Esophagus muscularis mucosa (tissue), 4 donors: ENCODE measurements at regions not wholly inside any gene's neighbourhood (a gene's known extent, or its start where the extent isn't known, plus 50 kb on each side); places are given as distances from the start of the nearest gene placed in this dataset.
"Not testable (repeated sequence)": the region's sequence is repeated elsewhere in the genome, so short reads cannot be mapped to it uniquely, and the experiment has no call there.

Experiments used
- EP300 ChIP-seq: sonication (generic); formaldehyde crosslinking; IDR thresholded peaks from one replicate; pipeline ENCODE4 v1.6.1; 2017; ENCODE audit warnings: antibody characterized with exemption
- POLR2AphosphoS5 ChIP-seq, 2 donors: sonication (generic); formaldehyde crosslinking; IDR thresholded peaks; one replicate each; pipeline ENCODE4 v1.6.1; 2017; ENCODE audit warnings: antibody characterized with exemption in 2 of 2
- TF ChIP-seq, protein P1 (sequence below), 3 experiments: fragments of 200-600 bp in 2 of 3; fragments of 450-650 bp in 1 of 3; sonication (generic) in 2 of 3; IDR thresholded peaks; one replicate each; pipeline ENCODE4 v1.5.1; 2017 to 2019; ENCODE audit warnings: antibody characterized with exemption in 3 of 3, mild to moderate bottlenecking in 2 of 3, moderate library complexity in 1 of 3

DNA sequence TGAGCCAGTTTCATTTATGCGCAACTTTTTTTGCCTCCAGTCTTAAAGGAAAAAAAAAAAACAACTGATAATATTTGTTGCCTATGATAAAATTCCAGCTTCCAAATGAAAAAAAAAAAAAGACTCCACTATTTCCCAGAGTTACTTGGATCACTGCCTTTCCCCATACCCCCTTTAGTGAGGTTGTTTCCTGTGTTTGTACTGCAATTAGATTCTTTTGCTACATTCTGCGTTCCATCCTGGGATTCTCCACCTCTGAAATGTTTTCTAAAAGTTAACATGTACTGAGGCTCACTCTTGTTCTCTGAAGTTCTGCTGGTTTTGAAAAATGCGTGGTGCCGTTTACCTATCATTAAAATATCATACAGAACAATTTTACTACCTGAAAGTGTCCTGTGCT, 72.0 kb upstream of the NUTM2F start:
- TF ChIP-seq POLR2AphosphoS5 (IDR thresholded peaks at IDR 0.05); EP300: not testable (repeated sequence)
- TF ChIP-seq, protein P1, sequence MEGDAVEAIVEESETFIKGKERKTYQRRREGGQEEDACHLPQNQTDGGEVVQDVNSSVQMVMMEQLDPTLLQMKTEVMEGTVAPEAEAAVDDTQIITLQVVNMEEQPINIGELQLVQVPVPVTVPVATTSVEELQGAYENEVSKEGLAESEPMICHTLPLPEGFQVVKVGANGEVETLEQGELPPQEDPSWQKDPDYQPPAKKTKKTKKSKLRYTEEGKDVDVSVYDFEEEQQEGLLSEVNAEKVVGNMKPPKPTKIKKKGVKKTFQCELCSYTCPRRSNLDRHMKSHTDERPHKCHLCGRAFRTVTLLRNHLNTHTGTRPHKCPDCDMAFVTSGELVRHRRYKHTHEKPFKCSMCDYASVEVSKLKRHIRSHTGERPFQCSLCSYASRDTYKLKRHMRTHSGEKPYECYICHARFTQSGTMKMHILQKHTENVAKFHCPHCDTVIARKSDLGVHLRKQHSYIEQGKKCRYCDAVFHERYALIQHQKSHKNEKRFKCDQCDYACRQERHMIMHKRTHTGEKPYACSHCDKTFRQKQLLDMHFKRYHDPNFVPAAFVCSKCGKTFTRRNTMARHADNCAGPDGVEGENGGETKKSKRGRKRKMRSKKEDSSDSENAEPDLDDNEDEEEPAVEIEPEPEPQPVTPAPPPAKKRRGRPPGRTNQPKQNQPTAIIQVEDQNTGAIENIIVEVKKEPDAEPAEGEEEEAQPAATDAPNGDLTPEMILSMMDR (IDR thresholded peaks at IDR 0.05), result not testable (repeated sequence)
